HUDEP-2 (cell line): ENCODE measurements at regions not wholly inside any gene's neighbourhood (a gene's known extent, or its start where the extent isn't known, plus 50 kb on each side); places are given as distances from the start of the nearest gene placed in this dataset.

Experiments
- DNase-seq, 76 experiments: peaks; one replicate each; lab custom pipeline; 2025; ENCODE audit not compliant: unreplicated experiment in 76 of 76; lab: John Stamatoyannopoulos, UW

- DNase-seq, result no peak
Measured at GRCh38 chr16:50469744-50470321, 78.4 kb upstream of the NKD1 start.

- DNase-seq, result peak in 1 of 76 experiments; percentile 1
Measured at GRCh38 chr16:50469121-50469743, 79.0 kb upstream of the NKD1 start.

DNA sequence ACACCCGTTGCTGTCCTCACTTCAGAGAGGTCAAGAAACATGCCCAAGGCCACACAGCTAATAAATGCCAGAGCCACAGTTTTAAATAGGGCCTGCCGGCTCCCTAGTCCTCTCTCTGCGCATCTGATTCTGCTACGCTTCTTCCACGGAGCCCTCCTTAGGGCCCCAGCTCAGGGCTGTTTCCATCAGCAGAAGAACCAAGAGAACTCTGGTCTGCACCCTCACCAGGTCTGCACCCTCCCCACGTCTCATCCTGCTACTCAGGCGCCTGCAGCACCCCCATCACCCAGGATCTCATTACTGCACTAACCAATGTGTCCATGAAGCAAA is 79.5 kb upstream of the NKD1 start:
- DNase-seq, result no peak

DNA sequence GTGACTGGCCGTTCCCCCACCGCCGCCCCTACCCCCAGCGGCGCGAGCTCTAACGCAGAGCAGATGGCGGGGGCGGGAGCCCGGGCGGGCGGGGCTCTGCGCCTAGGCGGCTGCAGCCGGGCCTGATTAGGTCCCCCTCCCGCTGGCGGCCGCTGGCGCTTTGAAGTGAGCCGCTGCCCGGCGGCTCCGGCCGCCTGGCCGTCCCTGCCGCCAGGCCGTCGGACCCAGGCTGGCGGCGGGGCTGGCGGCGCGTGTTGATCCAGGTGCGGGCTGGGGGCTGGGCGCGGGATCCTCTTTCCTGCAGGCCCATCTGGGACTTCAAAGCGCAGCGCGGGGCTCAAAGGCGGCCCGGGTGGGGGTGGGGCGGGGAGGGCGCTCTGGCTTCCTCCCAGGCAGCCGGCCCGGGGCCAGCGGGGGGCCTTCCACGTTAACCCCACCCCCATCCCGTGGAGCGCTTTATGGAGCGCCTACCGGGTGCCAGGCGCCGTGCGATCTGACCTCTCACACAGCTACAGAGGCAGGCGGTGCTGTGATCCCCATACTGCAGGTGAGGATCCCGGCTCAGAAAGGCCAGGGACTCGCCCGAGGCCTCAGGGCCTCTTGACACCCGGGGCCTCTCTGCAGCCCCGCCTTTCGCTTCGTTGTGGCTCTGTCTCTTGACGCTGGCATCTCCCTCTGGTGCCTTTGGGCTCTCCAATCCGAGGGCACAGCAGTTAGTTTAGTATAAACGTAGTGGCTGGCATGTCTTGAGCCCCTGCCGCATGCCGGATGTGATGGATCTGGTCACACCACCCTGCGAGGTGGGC is 80.0 kb upstream of the NKD1 start:
- DNase-seq, result no peak

DNA sequence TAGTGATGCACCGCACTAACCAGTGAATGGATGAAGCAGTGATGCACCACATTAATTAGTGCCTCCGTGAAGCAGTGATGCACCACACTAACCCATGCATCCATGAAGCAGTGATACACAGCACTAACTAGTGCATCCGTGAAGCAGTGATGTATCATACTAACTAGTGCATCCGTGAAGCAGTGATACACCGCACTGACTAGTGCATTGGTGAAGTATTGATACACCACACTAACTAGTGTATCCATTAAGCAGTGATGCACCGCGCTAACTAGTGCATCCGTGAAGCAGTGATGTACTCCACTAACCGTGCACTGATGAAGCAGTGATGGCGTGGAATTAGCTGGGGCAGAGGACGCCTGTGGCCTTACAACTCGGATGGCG is 80.6 kb upstream of the NKD1 start:
- DNase-seq, result no peak

DNA sequence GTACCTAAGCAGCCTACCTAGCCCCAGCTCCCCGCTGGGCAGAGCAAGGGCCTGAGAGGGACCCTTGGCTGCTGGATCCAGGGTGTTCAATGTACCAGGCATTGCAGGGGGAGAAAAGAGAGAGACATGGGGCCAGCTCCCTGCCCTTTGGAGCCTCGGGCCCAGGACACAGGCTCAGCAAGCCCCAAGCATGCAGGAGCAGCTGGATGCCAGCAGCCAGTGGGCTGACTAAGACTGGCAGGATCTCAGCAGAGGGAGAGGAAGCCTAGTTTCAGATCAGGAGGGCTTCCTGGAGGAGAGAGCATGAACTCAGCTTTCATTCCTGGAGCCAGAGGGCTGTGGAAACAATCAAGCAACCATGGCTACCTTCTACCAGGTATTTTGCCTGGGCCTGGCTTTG is 82.0 kb upstream of the NKD1 start:
- DNase-seq, result no peak

GRCh38 chr16:50464325-50465290 is 83.6 kb upstream of the NKD1 start:
- DNase-seq, result no peak

DNA sequence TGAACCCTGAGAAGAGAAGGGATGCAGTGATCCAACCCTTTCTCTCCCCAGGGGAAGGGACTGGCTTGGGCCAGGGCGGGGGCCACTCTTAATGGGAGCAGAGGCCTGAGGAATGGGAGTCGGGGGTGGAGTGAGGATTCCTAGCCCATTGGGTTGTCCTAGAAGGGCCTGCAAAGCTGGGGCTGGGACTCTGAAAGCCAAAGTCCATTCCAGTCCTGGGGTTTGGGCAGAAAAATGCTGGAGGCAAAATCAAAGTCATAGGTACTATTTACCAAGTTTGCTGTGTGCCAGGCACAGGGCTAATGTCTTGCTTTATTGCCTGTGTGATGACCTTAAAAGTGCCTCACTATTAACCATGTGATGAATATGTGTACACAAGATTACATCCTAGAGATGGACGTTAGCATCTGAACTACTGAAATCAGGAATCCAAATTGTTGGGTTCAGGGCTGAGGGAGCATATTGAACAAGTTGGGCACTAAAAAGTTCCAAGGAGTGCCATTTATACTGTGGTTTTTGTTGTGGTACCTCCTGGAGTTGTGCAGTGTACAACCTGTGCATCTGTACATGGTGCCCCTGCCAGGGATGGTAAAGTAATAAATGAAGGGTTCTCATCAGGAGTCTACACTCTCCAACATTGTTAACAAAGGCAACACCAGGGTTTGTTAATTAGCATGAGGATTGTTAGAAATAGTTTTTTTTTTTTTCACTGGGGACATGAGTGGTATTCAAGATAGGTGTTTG is 84.4 kb upstream of the NKD1 start:
- DNase-seq, result no peak

GRCh38 chr16:50462793-50463507 is 85.2 kb upstream of the NKD1 start:
- no peak for DNase-seq

DNA sequence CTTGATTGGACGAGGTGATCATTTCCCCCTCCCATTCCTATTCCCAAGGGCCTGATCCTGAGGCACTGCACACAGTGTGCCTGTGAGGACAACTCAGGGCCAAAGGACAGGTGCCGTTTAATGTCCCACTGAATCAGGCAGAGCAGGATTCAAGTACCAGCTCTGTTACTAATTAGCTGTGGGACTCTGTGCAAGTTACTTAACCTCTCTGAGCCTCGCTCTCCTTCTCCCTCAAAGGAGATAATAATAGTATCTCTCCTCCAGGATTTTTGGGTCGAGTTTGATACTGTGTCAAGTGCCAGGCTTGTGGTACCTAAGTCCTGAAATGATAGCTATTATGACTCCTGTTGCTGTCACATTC is 86.8 kb upstream of the NKD1 start:
- no peak for DNase-seq

GRCh38 chr16:50460538-50461399 is 87.4 kb upstream of the NKD1 start:
- DNase-seq, result no peak

GRCh38 chr16:50459496-50460080 is 88.6 kb upstream of the NKD1 start:
- no peak for DNase-seq

DNA sequence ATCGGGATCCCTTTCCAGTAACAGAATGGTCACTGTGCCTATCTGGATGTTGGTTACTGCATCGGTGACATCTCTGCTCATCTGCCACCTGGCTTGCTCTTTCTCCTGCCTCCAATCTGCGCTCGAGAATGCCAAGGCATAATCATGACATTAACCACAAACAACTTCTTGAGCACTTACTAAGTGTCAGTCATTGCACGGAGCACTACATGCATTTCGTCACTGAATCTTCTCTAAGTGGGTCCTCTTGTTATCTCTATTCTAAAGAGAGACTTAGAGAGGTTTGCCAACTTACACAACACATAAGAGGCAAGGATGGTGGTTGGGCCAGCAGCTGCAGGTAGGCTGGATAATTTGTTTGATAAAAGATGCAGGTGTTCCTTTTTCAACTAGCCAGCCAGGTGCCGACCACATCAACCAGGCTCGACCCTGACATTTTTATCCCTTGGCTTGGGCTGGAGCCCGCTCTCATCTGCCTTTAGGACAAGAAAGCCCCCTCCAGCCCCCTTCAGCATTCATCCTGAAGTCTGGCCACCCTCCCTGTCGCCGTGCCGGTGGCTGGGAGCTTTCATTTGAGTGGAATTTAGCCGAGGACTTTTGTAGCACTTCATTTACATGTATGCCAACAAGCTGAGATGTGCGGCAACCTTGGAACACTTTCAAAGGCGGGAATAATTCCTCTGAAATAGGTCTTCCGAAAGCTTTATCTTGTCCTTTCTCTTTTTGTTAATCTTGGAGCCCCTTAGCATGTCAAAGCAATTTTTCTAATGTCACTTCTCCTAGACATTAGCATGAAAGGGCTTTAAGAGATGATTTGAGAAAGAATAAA is 89.3 kb upstream of the NKD1 start:
- DNase-seq, result no peak

GRCh38 chr16:50457979-50458491 is 89.2 kb upstream of the BRD7 start:
- DNase-seq, result no peak

DNA sequence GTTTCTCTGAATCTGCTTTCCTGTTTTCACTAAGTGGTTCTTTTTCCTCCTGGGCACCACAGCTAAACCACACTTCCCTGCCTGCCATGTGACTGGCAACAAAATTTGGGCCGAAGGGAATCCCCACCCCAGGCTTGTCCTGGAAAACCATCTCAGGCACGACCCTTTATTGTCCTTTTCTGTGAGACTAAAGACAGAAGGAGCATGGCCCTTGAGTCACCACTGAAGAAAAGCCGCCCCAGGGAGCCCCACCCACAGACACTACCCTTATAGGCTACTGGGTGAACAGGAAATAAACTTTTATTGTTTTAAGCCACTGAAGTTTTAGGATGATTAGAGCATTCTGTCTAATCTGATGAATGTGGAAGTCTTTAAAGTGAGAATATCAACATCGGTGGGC is 88.6 kb upstream of the BRD7 start:
- DNase-seq, result no peak

DNA sequence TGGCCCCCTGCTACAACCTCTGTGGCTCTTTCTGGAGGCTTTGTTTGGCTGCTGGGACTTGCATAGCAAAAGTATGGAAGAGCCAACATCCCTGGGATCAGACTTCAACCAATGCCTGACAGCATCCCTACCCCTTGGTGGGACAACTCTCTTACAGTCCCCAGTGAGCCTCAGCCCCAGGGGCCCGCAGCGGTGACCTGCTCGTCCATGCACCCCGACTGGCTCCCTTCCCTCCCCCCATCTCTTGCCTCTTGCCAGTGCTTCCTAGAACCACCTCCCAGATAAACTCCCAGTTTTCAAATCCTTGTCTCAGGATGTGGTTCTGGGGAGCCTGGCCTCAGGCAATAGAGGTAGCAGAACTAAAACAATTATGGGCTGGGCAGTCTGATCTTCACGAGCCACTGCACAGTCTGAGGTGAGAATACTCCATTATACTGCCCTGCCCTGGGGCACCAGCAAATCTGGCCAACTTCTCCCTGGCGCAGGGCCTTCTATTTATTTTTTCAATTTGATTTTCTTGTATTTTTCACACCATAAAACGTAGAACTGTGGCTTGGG is 86.6 kb upstream of the BRD7 start:
- no peak for DNase-seq

DNA sequence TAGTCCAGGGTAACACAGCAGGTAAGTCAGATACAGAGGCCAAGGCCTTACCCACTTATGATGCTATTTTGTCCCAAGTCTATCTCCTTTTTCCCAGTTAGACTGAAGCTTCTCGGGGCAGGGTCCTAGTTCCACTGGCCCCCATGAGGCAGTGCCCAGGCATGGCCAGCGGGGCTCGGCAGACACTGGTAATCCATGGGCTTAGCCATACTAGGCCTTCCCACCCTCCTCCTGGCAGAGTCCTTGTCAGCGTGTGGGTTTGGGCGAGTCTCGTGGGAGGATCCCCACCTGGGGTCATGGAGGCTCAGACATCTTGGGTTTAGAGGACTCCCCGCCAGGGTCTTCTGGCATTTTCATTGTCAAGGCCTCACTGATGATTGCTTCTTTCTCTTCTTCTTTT is 84.7 kb upstream of the BRD7 start:
- DNase-seq, result no peak
